ENCODE measurements at regions not wholly inside any gene's neighbourhood (a gene's known extent, or its start where the extent isn't known, plus 50 kb on each side); places are given as distances from the start of the nearest gene placed in this dataset.

- Histone ChIP-seq H3K27me3 (no peaks in the 10 kb centered on the region), H3K9me3 (no peaks in the 10 kb centered on the region), H3K36me3 (no peaks in the 10 kb centered on the region), H4K20me1 (no peaks in the 10 kb centered on the region), H3K4me1 (peaks cover 23% of the 10 kb centered on the region), H3K27ac (no peak overlapping the region), H3K4me3 (no peak overlapping the region), H3K4me2 (no peak overlapping the region), H3K9ac (no peak overlapping the region)
- no peak for TF ChIP-seq Cebpa-rat (IDR thresholded peaks at IDR 0.05)
Measured at GRCh38 chr2:216808805-216809425, 50.9 kb downstream of the TNP1 start.

GRCh38 chr2:216807857-216808272 is 52.0 kb downstream of the TNP1 start:
- Histone ChIP-seq H3K4me2 (no peak overlapping the region), H3K27ac (no peak overlapping the region), H3K4me3 (no peak overlapping the region), H3K9ac (no peak overlapping the region), H4K20me1 (no peaks in the 10 kb centered on the region), H3K27me3 (no peaks in the 10 kb centered on the region), H3K9me3 (no peaks in the 10 kb centered on the region), H3K36me3 (no peaks in the 10 kb centered on the region), H3K4me1 (peaks cover 23% of the 10 kb centered on the region)
- no peak for TF ChIP-seq Cebpa-rat (IDR thresholded peaks at IDR 0.05)

GRCh38 chr2:216804357-216805350 is 55.2 kb downstream of the TNP1 start:
- no peak for TF ChIP-seq Cebpa-rat (IDR thresholded peaks at IDR 0.05)
- Histone ChIP-seq H3K27me3 (no peaks in the 10 kb centered on the region; the same call in 1 of the 2 replicates), H3K4me2 (no peak overlapping the region), H3K36me3 (no peaks in the 10 kb centered on the region), H3K9ac (no peak overlapping the region), H3K27ac (no peak overlapping the region), H3K9me3 (no peaks in the 10 kb centered on the region), H4K20me1 (no peaks in the 10 kb centered on the region), H3K4me1 (peaks cover 5% of the 10 kb centered on the region), H3K4me3 (no peak overlapping the region)

- H3K4me3 ChIP-seq, result no peak overlapping the region
- H3K9ac ChIP-seq, result no peak overlapping the region
- H3K4me1 ChIP-seq, result no peaks in the 10 kb centered on the region; the same call in 1 of the 2 replicates
- no peak overlapping the region for H3K27ac ChIP-seq
- no peaks in the 10 kb centered on the region for H3K36me3 ChIP-seq
- no peaks in the 10 kb centered on the region for H4K20me1 ChIP-seq
- H3K27me3 ChIP-seq, result peaks cover 3% of the 10 kb centered on the region
- no peaks in the 10 kb centered on the region for H3K9me3 ChIP-seq
- TF ChIP-seq Cebpa-rat (IDR thresholded peaks at IDR 0.05), result no peak
- H3K4me2 ChIP-seq, result no peak overlapping the region
Measured at GRCh38 chr2:216803791-216804190, 56.1 kb downstream of the TNP1 start.

GRCh38 chr2:216802516-216803215 is 57.2 kb downstream of the TNP1 start:
- Histone ChIP-seq H3K4me1 (no peaks in the 10 kb centered on the region), H3K4me3 (no peak overlapping the region), H3K9me3 (no peaks in the 10 kb centered on the region), H4K20me1 (no peaks in the 10 kb centered on the region), H3K27me3 (peaks cover 11% of the 10 kb centered on the region), H3K27ac (no peak overlapping the region), H3K36me3 (no peaks in the 10 kb centered on the region), H3K4me2 (no peak overlapping the region), H3K9ac (no peak overlapping the region)
- TF ChIP-seq Cebpa-rat (IDR thresholded peaks at IDR 0.05), result no peak

GRCh38 chr2:216800836-216801235 is 59.0 kb downstream of the TNP1 start:
- H3K27me3 ChIP-seq, result peaks cover 11% of the 10 kb centered on the region
- no peaks in the 10 kb centered on the region for H3K9me3 ChIP-seq
- TF ChIP-seq Cebpa-rat (IDR thresholded peaks at IDR 0.05), result no peak

GRCh38 chr2:216799873-216800431 is 59.9 kb downstream of the TNP1 start:
- no peak overlapping the region for H3K9ac ChIP-seq
- TF ChIP-seq Cebpa-rat (IDR thresholded peaks at IDR 0.05), result no peak

More at GRCh38 chr2:216800836-216801235, 59.0 kb downstream of the TNP1 start:
- H4K20me1 ChIP-seq, result no peaks in the 10 kb centered on the region
- H3K4me1 ChIP-seq, result peaks cover 18% of the 10 kb centered on the region
- no peak overlapping the region for H3K9ac ChIP-seq
- no peak overlapping the region for H3K4me3 ChIP-seq
- no peaks in the 10 kb centered on the region for H3K36me3 ChIP-seq
- H3K4me2 ChIP-seq, result no peak overlapping the region
- H3K27ac ChIP-seq, result no peak overlapping the region

GRCh38 chr2:216796115-216796840 is 63.6 kb downstream of the TNP1 start:
- Histone ChIP-seq H3K27ac (no peak overlapping the region), H3K4me1 (peaks cover 56% of the 10 kb centered on the region), H3K9me3 (no peaks in the 10 kb centered on the region), H3K9ac (no peak overlapping the region), H4K20me1 (no peaks in the 10 kb centered on the region), H3K27me3 (peaks cover 11% of the 10 kb centered on the region; the same call in 1 of the 2 replicates), H3K36me3 (no peaks in the 10 kb centered on the region), H3K4me2 (peak overlapping the region; percentile 64), H3K4me3 (no peak overlapping the region)
- TF ChIP-seq Cebpa-rat (IDR thresholded peaks at IDR 0.05), result no peak

More at GRCh38 chr2:216799873-216800431, 59.9 kb downstream of the TNP1 start:
- Histone ChIP-seq H3K36me3 (no peaks in the 10 kb centered on the region), H3K4me3 (no peak overlapping the region), H3K4me1 (peaks cover 27% of the 10 kb centered on the region), H3K27me3 (peaks cover 11% of the 10 kb centered on the region), H3K27ac (no peak overlapping the region), H3K4me2 (no peak overlapping the region), H3K9me3 (no peaks in the 10 kb centered on the region), H4K20me1 (no peaks in the 10 kb centered on the region)

- H3K4me3 ChIP-seq, result no peak overlapping the region
- TF ChIP-seq Cebpa-rat (IDR thresholded peaks at IDR 0.05), result no peak
- no peak overlapping the region for H3K27ac ChIP-seq
- H3K36me3 ChIP-seq, result no peaks in the 10 kb centered on the region
- H3K4me1 ChIP-seq, result peaks cover 56% of the 10 kb centered on the region
- H4K20me1 ChIP-seq, result no peaks in the 10 kb centered on the region
- H3K27me3 ChIP-seq, result peaks cover 6% of the 10 kb centered on the region; the same call in 1 of the 2 replicates
- H3K4me2 ChIP-seq, result peak overlapping the region; percentile 81
- no peaks in the 10 kb centered on the region for H3K9me3 ChIP-seq
- H3K9ac ChIP-seq, result no peak overlapping the region
Measured at GRCh38 chr2:216793386-216793785, 66.5 kb downstream of the TNP1 start.
